ENCODE measurements at regions not wholly inside any gene's neighbourhood (a gene's known extent, or its start where the extent isn't known, plus 50 kb on each side); places are given as distances from the start of the nearest gene placed in this dataset.

- DNase-seq (ENCODE audit: low spot score) = no peak
- H3K36me3 Mint-ChIP-seq (ENCODE audit: low read depth, unreplicated experiment) = no peaks in the 10 kb centered on the region
- H3K4me1 Mint-ChIP-seq (ENCODE audit: unreplicated experiment) = no peaks in the 10 kb centered on the region
- H3K4me3 Mint-ChIP-seq (ENCODE audit: unreplicated experiment) = no peak overlapping the region
- H3K27ac Mint-ChIP-seq (ENCODE audit: unreplicated experiment) = no peak overlapping the region
- TF ChIP-seq, protein P1, sequence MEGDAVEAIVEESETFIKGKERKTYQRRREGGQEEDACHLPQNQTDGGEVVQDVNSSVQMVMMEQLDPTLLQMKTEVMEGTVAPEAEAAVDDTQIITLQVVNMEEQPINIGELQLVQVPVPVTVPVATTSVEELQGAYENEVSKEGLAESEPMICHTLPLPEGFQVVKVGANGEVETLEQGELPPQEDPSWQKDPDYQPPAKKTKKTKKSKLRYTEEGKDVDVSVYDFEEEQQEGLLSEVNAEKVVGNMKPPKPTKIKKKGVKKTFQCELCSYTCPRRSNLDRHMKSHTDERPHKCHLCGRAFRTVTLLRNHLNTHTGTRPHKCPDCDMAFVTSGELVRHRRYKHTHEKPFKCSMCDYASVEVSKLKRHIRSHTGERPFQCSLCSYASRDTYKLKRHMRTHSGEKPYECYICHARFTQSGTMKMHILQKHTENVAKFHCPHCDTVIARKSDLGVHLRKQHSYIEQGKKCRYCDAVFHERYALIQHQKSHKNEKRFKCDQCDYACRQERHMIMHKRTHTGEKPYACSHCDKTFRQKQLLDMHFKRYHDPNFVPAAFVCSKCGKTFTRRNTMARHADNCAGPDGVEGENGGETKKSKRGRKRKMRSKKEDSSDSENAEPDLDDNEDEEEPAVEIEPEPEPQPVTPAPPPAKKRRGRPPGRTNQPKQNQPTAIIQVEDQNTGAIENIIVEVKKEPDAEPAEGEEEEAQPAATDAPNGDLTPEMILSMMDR (IDR thresholded peaks at IDR 0.05; ENCODE audit: unreplicated experiment) = no peak
- no peaks in the 10 kb centered on the region for H3K27me3 Mint-ChIP-seq (ENCODE audit: unreplicated experiment)
- no peaks in the 10 kb centered on the region for H3K9me3 Mint-ChIP-seq (ENCODE audit: unreplicated experiment)
These were observed 1188.3 kb upstream of the CNTN5 start for GRCh38 chr11:97832451-97832850.

GRCh38 chr11:97833412-97833811 lies 1187.3 kb upstream of the CNTN5 start:
- Mint-ChIP-seq H3K27ac (ENCODE audit: unreplicated experiment) (no peak overlapping the region), H3K36me3 (ENCODE audit: low read depth, unreplicated experiment) (no peaks in the 10 kb centered on the region), H3K27me3 (ENCODE audit: unreplicated experiment) (no peaks in the 10 kb centered on the region), H3K4me1 (ENCODE audit: unreplicated experiment) (no peaks in the 10 kb centered on the region), H3K9me3 (ENCODE audit: unreplicated experiment) (no peaks in the 10 kb centered on the region), H3K4me3 (ENCODE audit: unreplicated experiment) (no peak overlapping the region)
- DNase-seq (ENCODE audit: low spot score) = no peak
- TF ChIP-seq, protein P1 (IDR thresholded peaks at IDR 0.05; ENCODE audit: unreplicated experiment) = no peak

DNA sequence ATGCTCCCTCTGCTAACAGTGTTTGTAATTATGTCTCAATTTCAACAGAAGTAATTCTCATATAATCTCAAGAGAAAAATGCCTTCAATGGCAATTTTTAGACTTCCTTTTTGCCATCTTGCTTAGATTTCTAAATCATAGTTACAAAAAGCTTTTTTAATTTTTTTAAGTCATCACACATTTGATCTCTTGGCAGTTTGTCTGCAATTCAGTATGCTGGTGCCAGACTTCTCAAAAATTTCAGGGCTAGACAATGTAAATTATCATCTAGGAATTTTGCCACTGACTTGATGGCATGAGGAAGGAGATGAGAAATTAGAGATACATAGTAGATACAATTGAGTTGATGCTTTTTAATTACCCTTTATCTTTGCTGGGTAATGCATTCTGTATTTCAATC lies 1176.7 kb upstream of the CNTN5 start:
- no peak for DNase-seq (ENCODE audit: low spot score)
- H3K9me3 Mint-ChIP-seq (ENCODE audit: unreplicated experiment) = no peaks in the 10 kb centered on the region
- H3K27ac Mint-ChIP-seq (ENCODE audit: unreplicated experiment) = no peak overlapping the region
- no peaks in the 10 kb centered on the region for H3K4me1 Mint-ChIP-seq (ENCODE audit: unreplicated experiment)
- H3K4me3 Mint-ChIP-seq (ENCODE audit: unreplicated experiment) = no peak overlapping the region
- TF ChIP-seq, protein P1 (IDR thresholded peaks at IDR 0.05; ENCODE audit: unreplicated experiment) = no peak
- no peaks in the 10 kb centered on the region for H3K27me3 Mint-ChIP-seq (ENCODE audit: unreplicated experiment)
- no peaks in the 10 kb centered on the region for H3K36me3 Mint-ChIP-seq (ENCODE audit: low read depth, unreplicated experiment)

DNA sequence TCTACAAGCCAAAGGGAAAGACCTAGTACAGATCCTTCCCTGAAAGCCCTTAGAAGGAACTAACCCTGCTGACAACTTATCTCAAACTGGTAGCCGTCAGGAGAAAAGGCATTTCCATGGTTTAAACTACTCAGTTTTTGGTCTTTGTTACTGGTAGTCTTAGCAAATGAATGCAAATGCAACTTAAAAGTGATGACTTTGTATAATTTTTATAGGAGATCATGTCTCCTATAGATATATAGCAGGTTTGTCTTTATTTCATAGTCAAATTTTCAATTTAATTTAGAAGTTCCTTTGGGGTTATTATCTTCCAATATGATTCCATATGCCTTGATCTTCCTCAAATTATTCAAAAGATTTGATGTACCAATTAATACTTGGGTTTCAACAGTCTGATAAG lies 1173.0 kb upstream of the CNTN5 start:
- H3K4me1 Mint-ChIP-seq (ENCODE audit: unreplicated experiment) = no peaks in the 10 kb centered on the region
- no peaks in the 10 kb centered on the region for H3K9me3 Mint-ChIP-seq (ENCODE audit: unreplicated experiment)
- H3K27ac Mint-ChIP-seq (ENCODE audit: unreplicated experiment) = no peak overlapping the region
- no peak overlapping the region for H3K4me3 Mint-ChIP-seq (ENCODE audit: unreplicated experiment)
- no peaks in the 10 kb centered on the region for H3K27me3 Mint-ChIP-seq (ENCODE audit: unreplicated experiment)
- TF ChIP-seq, protein P1 (IDR thresholded peaks at IDR 0.05; ENCODE audit: unreplicated experiment) = no peak
- no peaks in the 10 kb centered on the region for H3K36me3 Mint-ChIP-seq (ENCODE audit: low read depth, unreplicated experiment)
- DNase-seq (ENCODE audit: low spot score) = no peak

GRCh38 chr11:97850701-97851100 lies 1170.0 kb upstream of the CNTN5 start:
- DNase-seq (ENCODE audit: low spot score) = no peak
- H3K4me1 Mint-ChIP-seq (ENCODE audit: unreplicated experiment) = no peaks in the 10 kb centered on the region
- TF ChIP-seq, protein P1 (IDR thresholded peaks at IDR 0.05; ENCODE audit: unreplicated experiment) = no peak
- H3K27me3 Mint-ChIP-seq (ENCODE audit: unreplicated experiment) = no peaks in the 10 kb centered on the region
- no peak overlapping the region for H3K27ac Mint-ChIP-seq (ENCODE audit: unreplicated experiment)
- H3K36me3 Mint-ChIP-seq (ENCODE audit: low read depth, unreplicated experiment) = no peaks in the 10 kb centered on the region
- no peaks in the 10 kb centered on the region for H3K9me3 Mint-ChIP-seq (ENCODE audit: unreplicated experiment)
- H3K4me3 Mint-ChIP-seq (ENCODE audit: unreplicated experiment) = no peak overlapping the region
